SK-MEL-5 (cell line): ENCODE measurements at regions not wholly inside any gene's neighbourhood (a gene's known extent, or its start where the extent isn't known, plus 50 kb on each side); places are given as distances from the start of the nearest gene placed in this dataset.

Experiments
- DNase-seq: peaks from one replicate; pipeline ENCODE4 v3.0.0-alpha.2; 2016; ENCODE audit warnings: low read depth, low spot score
- in situ Hi-C: cut with HindIII; loops from 2 replicates; pipeline ENCODE4 v1.10.0; 2016; ENCODE audit warnings: low sequenced_read_pairs, high pct_unique_total_duplicates, low pct_unique_long_range_greater_than_20kb

GRCh38 chr17:71392715-71393567, 727.9 kb upstream of the SOX9 start:
- DNase-seq = no peak
- in situ Hi-C loops = no loop called here

DNA sequence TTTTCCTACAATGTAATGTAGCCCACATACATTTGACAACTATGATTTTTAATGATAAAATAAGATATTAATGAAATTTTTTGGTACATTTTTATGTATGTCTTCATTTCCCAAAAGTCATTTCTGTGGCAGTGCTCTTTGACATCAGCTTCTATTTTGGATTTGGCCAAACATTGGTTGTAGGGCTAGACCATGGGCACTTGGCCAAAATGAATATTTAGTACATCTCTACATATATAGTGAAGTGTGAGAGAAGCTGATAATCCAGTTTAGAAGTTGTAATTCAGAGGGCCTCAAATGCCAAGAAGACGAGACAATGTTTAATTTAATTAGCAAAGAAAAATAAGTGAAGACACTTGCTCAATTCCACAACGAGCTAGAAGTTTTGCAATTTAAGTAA, 724.9 kb upstream of the SOX9 start:
- in situ Hi-C loops = no loop called here

DNA sequence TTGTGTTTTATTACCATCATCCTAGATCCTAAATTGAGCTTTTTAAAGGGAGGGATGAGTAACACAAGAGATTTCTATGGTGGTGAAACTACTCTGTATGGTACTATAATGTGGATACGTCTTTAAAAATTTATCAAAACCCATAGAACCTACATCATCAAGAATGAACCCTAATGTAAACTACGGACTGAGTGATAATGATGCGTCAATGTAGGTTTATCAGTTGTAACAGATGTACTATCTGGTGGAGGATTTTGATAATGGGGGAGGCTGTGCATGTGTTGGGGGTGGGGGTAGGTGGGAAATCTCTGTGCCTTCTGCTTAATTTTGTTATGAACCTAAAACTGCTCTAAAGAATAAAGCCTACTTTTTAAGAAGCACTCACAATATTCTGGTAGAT, 724.1 kb upstream of the SOX9 start:
- no peak for DNase-seq
- in situ Hi-C loops = no loop called here

More for the DNA sequence above, 724.9 kb upstream of the SOX9 start:
- DNase-seq = no peak

GRCh38 chr17:71398025-71398424, 722.8 kb upstream of the SOX9 start:
- in situ Hi-C loops = no loop called here
- no peak for DNase-seq

DNA sequence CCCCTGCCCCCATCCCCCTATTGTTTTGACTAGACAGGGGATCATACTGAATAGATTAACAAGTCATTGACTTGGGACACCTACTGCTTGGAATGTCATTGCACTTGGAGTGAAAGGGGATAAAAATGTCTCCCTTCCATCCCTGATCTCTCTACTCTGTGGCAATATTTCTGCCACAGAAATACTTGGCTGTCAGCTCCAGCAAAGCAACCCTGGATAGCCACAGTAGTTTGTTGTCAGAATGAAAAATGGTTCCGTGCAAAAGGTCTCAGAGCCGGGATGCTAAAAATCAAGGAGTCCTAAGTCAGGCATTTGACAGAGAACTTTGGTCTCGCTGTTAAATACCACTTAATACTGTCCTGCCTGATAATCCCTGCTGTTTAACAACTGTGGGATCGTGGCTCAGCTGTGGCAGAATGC, 722.0 kb upstream of the SOX9 start:
- no peak for DNase-seq
- in situ Hi-C loops = no loop called here

DNA sequence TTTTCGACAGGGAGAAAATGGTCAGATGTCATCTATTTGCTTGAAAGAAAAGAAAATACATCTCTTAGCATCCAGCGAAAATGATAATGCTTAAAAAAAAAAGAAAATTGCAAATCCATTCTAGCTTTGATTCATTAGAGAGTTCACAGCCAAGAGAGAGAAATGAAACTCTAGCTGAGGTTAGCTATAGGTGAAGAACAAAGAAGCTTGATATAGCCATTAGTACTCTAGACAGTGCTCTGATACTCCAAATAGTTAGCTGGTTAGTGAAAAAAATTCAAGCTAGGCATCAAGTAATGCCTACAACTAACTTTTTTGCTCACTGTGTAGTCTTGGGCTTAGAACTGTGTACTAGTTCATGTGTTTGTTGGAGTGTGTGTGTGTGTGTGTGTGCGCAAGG, 721.6 kb upstream of the SOX9 start:
- in situ Hi-C loops = no loop called here

GRCh38 chr17:71399649-71400048, 721.2 kb upstream of the SOX9 start:
- in situ Hi-C loops = no loop called here
- DNase-seq = no peak

More for the DNA sequence above, 721.6 kb upstream of the SOX9 start:
- no peak for DNase-seq

- DNase-seq = no peak
- in situ Hi-C loops = no loop called here
These were observed 718.8 kb upstream of the SOX9 start for GRCh38 chr17:71402007-71402406.

DNA sequence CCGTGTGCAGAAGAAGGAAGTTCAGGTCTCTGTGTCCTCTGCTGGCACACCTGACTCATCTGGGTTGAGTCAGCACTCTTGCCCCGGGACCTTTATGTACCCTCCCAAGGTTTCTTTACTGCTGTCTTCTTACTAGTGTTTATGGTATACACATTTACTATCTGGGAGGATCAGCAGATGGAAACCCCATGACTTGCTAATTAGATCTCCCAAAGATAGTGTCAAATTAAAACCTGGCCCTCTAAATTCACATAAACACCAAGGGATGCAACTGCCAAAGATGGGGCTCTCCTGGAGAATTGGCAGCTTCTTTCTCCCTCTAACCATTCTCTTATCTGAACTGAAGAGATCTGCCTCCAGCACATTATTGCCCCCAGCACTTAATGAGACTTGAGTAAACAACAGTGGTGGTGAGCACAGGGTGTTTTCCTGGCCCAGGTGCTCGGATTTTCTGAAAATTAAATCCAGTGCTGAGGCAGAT, 718.1 kb upstream of the SOX9 start:
- in situ Hi-C loops = no loop called here
- no peak for DNase-seq

DNA sequence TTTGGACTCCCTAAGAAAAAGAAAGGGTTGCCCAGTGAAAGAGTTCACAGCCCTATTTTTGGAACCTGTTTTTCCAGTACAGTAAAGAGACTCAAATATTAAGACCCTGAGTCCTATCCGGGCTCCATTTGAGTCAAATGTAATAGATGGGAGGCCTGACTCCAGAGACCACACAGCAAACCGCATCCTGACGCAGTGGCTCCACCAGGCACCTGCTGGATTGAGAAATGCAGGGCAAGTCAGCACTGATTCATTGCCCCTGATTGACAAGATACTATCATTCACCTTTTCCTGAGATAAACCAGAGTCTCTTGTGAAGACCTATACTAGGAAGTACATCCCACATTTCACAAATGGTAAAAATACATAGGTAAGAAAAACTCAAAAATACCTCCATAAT, 715.7 kb upstream of the SOX9 start:
- DNase-seq = no peak
- in situ Hi-C loops = no loop called here

DNA sequence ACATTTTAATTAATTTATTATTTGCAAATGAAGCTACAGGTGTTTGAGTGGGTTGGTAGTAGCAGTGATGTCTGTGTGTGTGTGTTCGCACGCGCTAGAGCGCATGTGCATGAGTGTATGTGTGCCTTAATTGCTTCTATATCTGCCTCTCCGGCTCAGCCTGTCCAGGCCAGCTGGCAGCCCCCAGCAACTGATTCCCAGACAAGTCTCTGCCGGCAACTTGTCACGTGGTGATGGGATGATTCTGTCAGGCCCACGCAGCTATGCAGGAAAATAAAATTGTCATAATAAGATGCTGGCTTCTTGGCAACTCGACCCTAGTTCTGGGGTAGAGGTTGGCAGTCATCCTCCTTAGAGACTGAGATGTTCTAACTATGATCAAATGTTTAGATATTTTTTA, 712.8 kb upstream of the SOX9 start:
- no peak for DNase-seq
- in situ Hi-C loops = no loop called here

DNA sequence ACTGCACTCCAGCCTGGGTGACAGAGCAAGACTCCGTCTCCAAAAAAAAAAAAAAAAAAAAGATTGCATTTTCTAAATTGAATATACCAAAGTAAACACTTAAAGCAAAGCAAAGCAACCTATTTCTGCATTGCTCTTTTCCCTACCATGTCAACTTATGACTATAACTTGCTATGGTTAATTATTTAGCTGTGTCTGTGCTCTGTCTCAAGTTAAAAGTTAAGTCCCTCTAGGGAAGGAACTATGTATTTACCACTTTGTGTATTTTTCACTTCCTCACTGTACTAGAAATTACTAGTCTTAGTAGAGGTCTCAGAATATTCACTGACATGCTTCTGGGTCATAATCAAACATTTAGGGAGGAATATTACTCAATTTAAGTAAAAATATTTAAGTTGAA, 711.7 kb upstream of the SOX9 start:
- no peak for DNase-seq
- in situ Hi-C loops = no loop called here

- in situ Hi-C loops = no loop called here
- no peak for DNase-seq
These were observed 711.1 kb upstream of the SOX9 start for GRCh38 chr17:71409712-71410111.

DNA sequence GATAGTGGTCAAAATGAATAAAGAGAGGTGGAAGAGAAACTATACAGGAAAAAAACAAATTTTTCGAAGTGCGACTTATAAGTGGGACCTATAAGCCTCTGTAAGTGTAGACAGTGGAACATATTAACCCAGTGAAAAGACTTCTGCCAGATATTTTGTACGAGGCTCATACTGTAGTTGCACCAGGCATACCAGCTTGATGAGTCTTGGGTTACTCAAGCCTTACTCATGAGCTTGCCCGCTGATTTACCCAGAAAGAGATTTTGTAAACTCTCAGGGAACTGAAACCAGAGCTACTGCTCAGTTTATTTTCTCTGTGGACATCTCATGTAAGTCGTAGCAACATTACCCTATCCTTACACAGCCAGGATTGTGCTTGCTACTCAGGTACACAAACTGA, 708.0 kb upstream of the SOX9 start:
- DNase-seq = no peak
- in situ Hi-C loops = no loop called here

GRCh38 chr17:71413935-71414334, 706.9 kb upstream of the SOX9 start:
- in situ Hi-C loops = no loop called here
- no peak for DNase-seq

DNA sequence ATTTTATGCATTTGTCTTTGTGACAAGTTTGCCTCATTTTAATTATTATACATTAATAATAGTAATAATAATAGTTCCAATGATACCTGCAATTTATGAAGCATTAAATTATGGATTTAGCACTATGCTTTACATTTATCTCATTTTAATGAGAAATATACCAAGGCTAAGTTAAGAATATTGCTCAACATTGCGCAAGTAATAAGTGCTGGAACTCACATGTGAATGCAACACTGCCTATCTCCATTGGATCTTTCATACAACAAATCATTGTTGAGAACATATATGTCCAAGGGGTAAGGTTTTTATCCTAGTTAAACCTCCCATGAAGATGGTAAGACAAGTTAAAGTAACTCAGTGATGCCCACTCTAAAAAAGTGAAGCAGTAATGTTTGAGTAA, 703.7 kb upstream of the SOX9 start:
- in situ Hi-C loops = no loop called here
- no peak for DNase-seq

- no peak for DNase-seq
- in situ Hi-C loops = no loop called here
These were observed 697.9 kb upstream of the SOX9 start for GRCh38 chr17:71422968-71423367.

GRCh38 chr17:71423871-71424546, 696.8 kb upstream of the SOX9 start:
- no peak for DNase-seq
- in situ Hi-C loops = no loop called here

- DNase-seq = no peak
- in situ Hi-C loops = no loop called here
These were observed 693.0 kb upstream of the SOX9 start for GRCh38 chr17:71427801-71428200.
